CD8-positive, alpha-beta memory T cell (primary cell): ENCODE measurements at regions not wholly inside any gene's neighbourhood (a gene's known extent, or its start where the extent isn't known, plus 50 kb on each side); places are given as distances from the start of the nearest gene placed in this dataset.

Source experiments
- CTCF ChIA-PET: fragments of 350-600 bp; sonication (Branson Sonifier 250); formaldehyde crosslinking; loops from one replicate; lab custom pipeline; 2021; ENCODE audit warnings: antibody characterized with exemption; lab: Charles Lee
- POLR2A ChIA-PET: fragments of 350-600 bp; sonication (Branson Sonifier 250); formaldehyde crosslinking; loops from one replicate; lab custom pipeline; 2021; ENCODE audit warnings: antibody characterized with exemption; lab: Charles Lee
- DNase-seq, 5 donors: peaks; one replicate each; pipeline versions ENCODE4 v3.0.0 to v3.0.0-alpha.2; 2020 to 2022; ENCODE audit warnings: mixed read lengths in 1 of 5
- H3K27ac ChIP-seq: one replicate; pipeline ENCODE4 v1.7.0; 2013; ENCODE audit warnings: low read depth, mild to moderate bottlenecking, low read length, moderate library complexity
- H3K27me3 ChIP-seq: 2 replicates; pipeline ENCODE4 v1.7.0; 2013; ENCODE audit warnings: low read length, mild to moderate bottlenecking; ENCODE audit not compliant: insufficient read depth, poor library complexity, severe bottlenecking
- H3K36me3 ChIP-seq: 2 replicates; pipeline ENCODE4 v1.7.0; 2013; ENCODE audit warnings: mild to moderate bottlenecking, low read length, moderate library complexity; ENCODE audit not compliant: insufficient read depth
- H3K4me1 ChIP-seq: 2 replicates; pipeline ENCODE4 v1.7.0; 2013; ENCODE audit warnings: mild to moderate bottlenecking, low read length, moderate library complexity; ENCODE audit not compliant: insufficient read depth
- H3K4me3 ChIP-seq: 2 replicates; pipeline ENCODE4 v1.7.0; 2013; ENCODE audit warnings: mild to moderate bottlenecking, low read length
- H3K9me3 ChIP-seq: 2 replicates; pipeline ENCODE4 v1.7.0; 2013; ENCODE audit warnings: mild to moderate bottlenecking, low read length
- H3K27ac Mint-ChIP-seq, 8 donors: one replicate each; pipeline ENCODE4 v1.8.0; 2020 to 2021; ENCODE audit warnings: mixed read lengths in 8 of 8, mild to moderate bottlenecking in 6 of 8, inconsistent platforms in 3 of 8, moderate library complexity in 3 of 8
- H3K27me3 Mint-ChIP-seq, 2 donors: one replicate each; pipeline ENCODE4 v1.8.0; 2020 to 2021; ENCODE audit warnings: mixed read lengths in 2 of 2, mild to moderate bottlenecking in 1 of 2, moderate library complexity in 1 of 2
- H3K36me3 Mint-ChIP-seq, 3 donors: one replicate each; pipeline ENCODE4 v1.8.0; 2020 to 2021; ENCODE audit warnings: mixed read lengths in 3 of 3, inconsistent platforms in 1 of 3, mild to moderate bottlenecking in 1 of 3
- H3K4me1 Mint-ChIP-seq, 3 donors: one replicate each; pipeline ENCODE4 v1.8.0; 2020 to 2021; ENCODE audit warnings: mixed read lengths in 3 of 3, inconsistent platforms in 1 of 3, mild to moderate bottlenecking in 1 of 3
- H3K4me3 Mint-ChIP-seq, 7 donors: one replicate each; pipeline ENCODE4 v1.8.0; 2020 to 2021; ENCODE audit warnings: mixed read lengths in 7 of 7, mild to moderate bottlenecking in 6 of 7, moderate library complexity in 4 of 7, inconsistent platforms in 2 of 7
- H3K9me3 Mint-ChIP-seq, 5 donors: one replicate each; pipeline ENCODE4 v1.8.0; 2020 to 2022; ENCODE audit warnings: mixed read lengths in 5 of 5, mild to moderate bottlenecking in 3 of 5, moderate library complexity in 2 of 5, inconsistent platforms in 1 of 5

DNA sequence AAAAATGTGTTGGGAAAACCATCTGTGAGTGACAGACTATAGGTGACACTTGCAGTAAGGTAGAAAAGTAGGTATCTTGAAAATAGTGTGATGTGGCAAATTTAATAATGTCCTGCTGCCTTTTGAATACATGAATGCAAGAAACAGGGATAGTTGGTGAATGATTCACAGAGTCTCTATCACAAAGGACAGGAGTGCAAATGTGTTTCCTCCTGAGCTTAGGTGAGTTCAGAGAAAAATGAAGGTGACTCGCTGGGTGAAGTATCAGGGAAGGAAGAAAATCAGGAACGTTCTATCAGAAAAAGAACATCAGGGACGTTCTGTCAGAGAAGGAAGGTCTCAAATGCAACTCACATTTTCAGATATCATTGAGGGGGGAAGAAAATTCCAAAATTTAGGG, 557.8 kb upstream of the SLC35B3 start:
- Histone ChIP-seq H3K4me1 (no peaks in the 10 kb centered on the region), H3K36me3 (no peaks in the 10 kb centered on the region), H3K27ac (no peak overlapping the region), H3K9me3 (no peaks in the 10 kb centered on the region), H3K27me3 (no peaks in the 10 kb centered on the region), H3K4me3 (no peak overlapping the region)
- Mint-ChIP-seq H3K27me3 (no peaks in the 10 kb centered on the region), H3K36me3 (no peaks in the 10 kb centered on the region), H3K27ac (no peak overlapping the region), H3K4me3 (no peak overlapping the region), H3K9me3 (peaks cover 0 to 4% (median 0%) of the 10 kb centered on the region in 5 donors), H3K4me1 (no peaks in the 10 kb centered on the region)
- ChIA-PET CTCF (no interaction called here), POLR2A (no interaction called here)
- no peak for DNase-seq

DNA sequence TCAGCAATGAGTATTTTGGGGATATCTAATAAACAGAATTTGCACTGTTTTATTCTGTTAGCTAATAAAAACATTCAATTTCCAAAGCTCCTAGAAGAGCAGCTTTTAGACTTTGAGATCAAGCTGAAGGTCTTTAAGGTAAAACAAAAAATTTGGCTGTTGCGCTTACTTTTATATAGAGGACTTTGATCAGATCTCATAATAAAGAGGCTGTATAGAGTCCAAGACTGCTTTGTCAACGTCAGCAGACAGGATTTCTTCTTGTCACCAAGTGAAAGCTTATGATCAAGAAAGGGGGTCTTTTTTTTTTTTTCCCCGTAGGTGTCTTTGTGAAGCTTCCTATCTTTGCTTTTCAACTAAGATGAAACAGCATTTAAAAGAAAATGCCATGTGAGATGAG, 556.5 kb upstream of the SLC35B3 start:
- Mint-ChIP-seq H3K36me3 (no peaks in the 10 kb centered on the region), H3K9me3 (peaks cover 0 to 4% (median 0%) of the 10 kb centered on the region in 5 donors), H3K27ac (no peak overlapping the region), H3K4me3 (no peak overlapping the region), H3K4me1 (no peaks in the 10 kb centered on the region), H3K27me3 (peaks cover 2 to 8% of the 10 kb centered on the region in 2 donors)
- Histone ChIP-seq H3K4me1 (no peaks in the 10 kb centered on the region), H3K4me3 (no peak overlapping the region), H3K36me3 (no peaks in the 10 kb centered on the region), H3K27ac (no peak overlapping the region), H3K27me3 (no peaks in the 10 kb centered on the region), H3K9me3 (no peaks in the 10 kb centered on the region)
- DNase-seq = no peak
- POLR2A ChIA-PET = no interaction called here
- CTCF ChIA-PET = no interaction called here

DNA sequence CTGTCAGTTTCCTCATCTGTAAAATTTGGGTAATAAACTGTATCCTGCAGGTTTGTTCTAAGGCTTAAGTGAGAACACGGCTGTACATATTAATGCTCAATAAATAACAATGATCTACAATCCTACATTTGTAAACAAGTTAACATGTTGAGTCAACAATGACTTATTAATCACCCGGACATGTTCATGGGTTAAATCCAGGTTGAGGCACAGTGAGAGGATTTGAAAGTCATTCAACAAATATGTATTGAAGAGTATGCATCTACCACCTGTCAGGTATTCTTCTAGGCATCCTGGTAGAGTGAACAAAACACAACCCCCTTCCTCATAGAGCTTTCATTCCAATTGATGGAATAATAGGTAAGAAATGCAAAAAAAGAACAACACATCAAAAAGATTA, 554.7 kb upstream of the SLC35B3 start:
- no peak overlapping the region for H3K27ac Mint-ChIP-seq
- ChIA-PET CTCF (no interaction called here), POLR2A (no interaction called here)
- no peak for DNase-seq
- Histone ChIP-seq H3K4me1 (no peaks in the 10 kb centered on the region), H3K27me3 (no peaks in the 10 kb centered on the region), H3K36me3 (no peaks in the 10 kb centered on the region), H3K27ac (no peak overlapping the region), H3K4me3 (no peak overlapping the region), H3K9me3 (no peaks in the 10 kb centered on the region)
- H3K9me3 Mint-ChIP-seq = peaks cover 0 to 4% (median 0%) of the 10 kb centered on the region in 5 donors
- no peaks in the 10 kb centered on the region for H3K36me3 Mint-ChIP-seq
- no peaks in the 10 kb centered on the region for H3K4me1 Mint-ChIP-seq
- no peak overlapping the region for H3K4me3 Mint-ChIP-seq
- peaks cover 2 to 8% of the 10 kb centered on the region in 2 donors for H3K27me3 Mint-ChIP-seq

DNA sequence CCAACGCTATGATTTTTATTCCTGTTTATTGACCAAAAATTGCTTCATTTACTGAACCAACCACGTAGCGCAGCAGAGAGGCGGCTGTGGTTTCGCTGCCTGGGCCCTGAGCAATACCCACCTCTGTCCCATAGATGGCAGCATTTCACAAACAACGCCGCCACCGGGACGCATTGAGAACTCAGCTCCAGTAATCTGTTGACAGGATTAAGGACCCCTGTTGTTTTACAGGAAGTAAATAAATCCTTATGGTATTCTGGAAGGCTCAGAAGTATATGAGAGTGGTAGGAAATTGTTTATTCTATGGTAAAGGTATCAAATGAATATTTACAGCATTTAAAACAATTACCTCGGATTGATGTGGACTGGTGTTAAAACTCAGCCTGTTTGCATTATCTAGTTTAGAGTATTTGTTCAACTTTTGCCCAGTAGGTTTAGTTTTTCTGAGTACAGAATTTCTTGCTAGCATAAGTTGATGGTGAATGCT, 547.9 kb upstream of the SLC35B3 start:
- no peak overlapping the region for H3K4me3 ChIP-seq
- H3K27me3 ChIP-seq = no peaks in the 10 kb centered on the region
- ChIA-PET POLR2A (no interaction called here), CTCF (no interaction called here)
- no peaks in the 10 kb centered on the region for H3K4me1 ChIP-seq
- DNase-seq = peak in 4 of 5 donors; percentile 5 to 30 (median 6)
- Mint-ChIP-seq H3K27me3 (peaks cover 2 to 8% of the 10 kb centered on the region in 2 donors), H3K4me3 (peak overlapping the region in 1 of 7 donors; percentile 80), H3K4me1 (no peaks in the 10 kb centered on the region), H3K27ac (no peak overlapping the region), H3K36me3 (no peaks in the 10 kb centered on the region), H3K9me3 (peaks cover 0 to under 1% (median 0%) of the 10 kb centered on the region in 5 donors)
- no peaks in the 10 kb centered on the region for H3K9me3 ChIP-seq
- H3K36me3 ChIP-seq = no peaks in the 10 kb centered on the region
- no peak overlapping the region for H3K27ac ChIP-seq

DNA sequence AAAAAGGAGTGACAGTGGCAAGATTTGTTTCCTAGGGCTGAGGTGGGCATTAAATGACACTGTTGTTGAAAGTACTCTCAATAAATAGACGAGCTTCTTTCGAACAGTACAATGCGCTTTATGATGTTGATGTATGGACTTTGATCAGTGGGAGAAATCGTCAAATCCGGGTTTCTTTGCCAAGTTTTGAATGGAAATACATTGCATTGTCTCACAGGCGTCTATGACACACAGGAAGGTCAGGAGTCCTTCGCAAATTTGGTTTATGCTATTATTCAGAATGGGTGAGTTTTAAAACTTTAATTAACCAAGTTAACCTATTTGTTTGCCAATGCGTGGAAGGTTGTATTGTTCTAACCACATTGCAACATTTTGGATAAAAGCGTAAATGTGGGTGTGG, 547.3 kb upstream of the SLC35B3 start:
- H3K27me3 ChIP-seq = no peaks in the 10 kb centered on the region
- no peak for DNase-seq
- Mint-ChIP-seq H3K27me3 (peaks cover 2 to 6% of the 10 kb centered on the region in 2 donors), H3K4me1 (no peaks in the 10 kb centered on the region), H3K4me3 (no peak overlapping the region), H3K9me3 (peaks cover 0 to 2% (median 0%) of the 10 kb centered on the region in 5 donors), H3K36me3 (no peaks in the 10 kb centered on the region), H3K27ac (no peak overlapping the region)
- CTCF ChIA-PET = no interaction called here
- H3K4me3 ChIP-seq = no peak overlapping the region
- no peaks in the 10 kb centered on the region for H3K4me1 ChIP-seq
- no peaks in the 10 kb centered on the region for H3K9me3 ChIP-seq
- H3K27ac ChIP-seq = no peak overlapping the region
- POLR2A ChIA-PET = no interaction called here
- no peaks in the 10 kb centered on the region for H3K36me3 ChIP-seq

DNA sequence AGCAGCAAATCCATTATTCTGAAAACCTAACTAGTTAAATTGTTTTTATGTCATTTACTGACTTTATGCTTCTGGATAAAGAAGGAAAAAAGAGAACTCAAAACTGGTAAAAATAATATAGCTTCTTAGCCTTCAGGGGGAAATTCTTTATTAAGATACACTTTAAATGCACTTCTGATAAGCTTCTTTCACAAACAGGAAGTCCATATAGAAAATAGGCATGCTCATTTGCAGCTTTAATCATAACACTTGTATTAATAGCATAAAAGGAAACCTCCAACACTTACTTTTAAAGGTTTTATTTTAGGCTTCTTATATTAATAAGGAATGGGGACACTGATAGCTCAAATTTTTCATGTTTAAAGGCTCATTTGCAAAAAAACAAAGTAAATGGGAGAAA, 538.0 kb upstream of the SLC35B3 start:
- no peaks in the 10 kb centered on the region for H3K4me1 ChIP-seq
- Mint-ChIP-seq H3K27ac (no peak overlapping the region), H3K4me3 (no peak overlapping the region), H3K36me3 (no peaks in the 10 kb centered on the region), H3K27me3 (peaks cover 0 to 3% of the 10 kb centered on the region in 2 donors), H3K4me1 (no peaks in the 10 kb centered on the region), H3K9me3 (peaks cover 6 to 20% (median 15%) of the 10 kb centered on the region in 5 donors)
- ChIA-PET POLR2A (no interaction called here), CTCF (interaction anchor here (0.7 kb wide), 1 partner anchor 1456 kb away, joined by 3 read pairs; no protein-coding TSS in a partner anchor)
- H3K27me3 ChIP-seq = no peaks in the 10 kb centered on the region
- H3K27ac ChIP-seq = no peak overlapping the region
- no peaks in the 10 kb centered on the region for H3K36me3 ChIP-seq
- H3K4me3 ChIP-seq = no peak overlapping the region
- DNase-seq = no peak
- no peaks in the 10 kb centered on the region for H3K9me3 ChIP-seq

DNA sequence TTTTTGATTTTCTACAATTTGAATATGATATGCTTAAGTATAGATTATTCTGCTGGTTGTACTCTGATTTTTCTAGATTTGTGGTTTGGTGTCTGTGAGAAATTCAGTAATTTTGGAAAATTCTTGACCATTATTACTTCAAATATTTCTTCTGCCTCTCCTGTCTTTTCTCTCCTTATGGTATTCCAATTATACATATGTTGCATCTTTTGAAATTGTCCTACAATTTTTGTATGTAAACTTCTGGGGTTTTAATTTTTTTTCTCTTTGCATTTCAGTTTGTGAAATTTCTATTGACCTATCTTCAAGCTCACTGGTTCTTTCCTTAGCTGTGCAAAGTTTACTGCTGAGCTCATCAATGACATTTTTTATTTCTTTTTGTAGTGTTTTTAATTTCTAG, 534.4 kb upstream of the SLC35B3 start:
- POLR2A ChIA-PET = no interaction called here
- H3K27ac ChIP-seq = no peak overlapping the region
- H3K36me3 ChIP-seq = no peaks in the 10 kb centered on the region
- CTCF ChIA-PET = no interaction called here
- H3K27me3 ChIP-seq = no peaks in the 10 kb centered on the region
- no peaks in the 10 kb centered on the region for H3K4me1 ChIP-seq
- DNase-seq = no peak
- H3K9me3 ChIP-seq = no peaks in the 10 kb centered on the region
- H3K4me1 Mint-ChIP-seq = no peaks in the 10 kb centered on the region
- no peaks in the 10 kb centered on the region for H3K36me3 Mint-ChIP-seq
- H3K4me3 ChIP-seq = no peak overlapping the region
- no peak overlapping the region for H3K4me3 Mint-ChIP-seq
- no peak overlapping the region for H3K27ac Mint-ChIP-seq
- peaks cover 8 to 25% (median 14%) of the 10 kb centered on the region in 5 donors for H3K9me3 Mint-ChIP-seq
- H3K27me3 Mint-ChIP-seq = no peaks in the 10 kb centered on the region

DNA sequence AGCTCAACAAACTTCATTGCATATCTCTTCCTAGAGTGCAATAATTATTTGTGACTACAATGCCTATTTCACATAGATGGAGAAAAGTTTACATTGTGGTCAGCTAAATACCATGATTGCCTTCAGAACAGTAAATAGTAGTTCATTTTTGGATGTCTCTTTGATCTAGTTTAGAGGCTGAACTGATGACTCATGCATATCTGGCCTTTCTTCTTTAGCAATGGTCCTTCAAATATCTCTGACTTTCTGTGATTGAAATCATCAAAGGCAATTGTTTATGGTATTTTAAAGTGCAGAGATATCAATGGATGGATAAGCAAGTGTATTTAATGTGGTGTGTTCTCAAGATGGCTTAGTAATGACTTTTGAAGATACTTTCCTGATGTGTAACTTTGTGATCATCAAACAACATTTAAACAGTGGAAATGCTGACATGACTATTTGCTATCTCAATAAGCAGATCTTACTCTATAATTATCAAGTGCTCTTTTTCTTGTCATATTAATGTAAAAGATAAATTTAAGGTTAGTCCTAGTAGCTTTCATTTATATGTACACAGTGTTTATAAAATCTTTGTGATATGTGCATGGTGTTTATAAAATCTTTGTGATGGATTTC, 523.7 kb upstream of the SLC35B3 start:
- no peak for DNase-seq
- no peaks in the 10 kb centered on the region for H3K27me3 Mint-ChIP-seq
- Histone ChIP-seq H3K4me3 (no peak overlapping the region), H3K27me3 (no peaks in the 10 kb centered on the region), H3K36me3 (no peaks in the 10 kb centered on the region), H3K27ac (no peak overlapping the region), H3K4me1 (no peaks in the 10 kb centered on the region), H3K9me3 (no peaks in the 10 kb centered on the region)
- ChIA-PET POLR2A (no interaction called here), CTCF (no interaction called here)
- H3K9me3 Mint-ChIP-seq = peaks cover 0 to 4% (median 0%) of the 10 kb centered on the region in 5 donors
- no peaks in the 10 kb centered on the region for H3K36me3 Mint-ChIP-seq
- H3K4me1 Mint-ChIP-seq = no peaks in the 10 kb centered on the region
- H3K27ac Mint-ChIP-seq = no peak overlapping the region
- H3K4me3 Mint-ChIP-seq = no peak overlapping the region
